ENCODE measurements at regions not wholly inside any gene's neighbourhood (a gene's known extent, or its start where the extent isn't known, plus 50 kb on each side); places are given as distances from the start of the nearest gene placed in this dataset.

DNA sequence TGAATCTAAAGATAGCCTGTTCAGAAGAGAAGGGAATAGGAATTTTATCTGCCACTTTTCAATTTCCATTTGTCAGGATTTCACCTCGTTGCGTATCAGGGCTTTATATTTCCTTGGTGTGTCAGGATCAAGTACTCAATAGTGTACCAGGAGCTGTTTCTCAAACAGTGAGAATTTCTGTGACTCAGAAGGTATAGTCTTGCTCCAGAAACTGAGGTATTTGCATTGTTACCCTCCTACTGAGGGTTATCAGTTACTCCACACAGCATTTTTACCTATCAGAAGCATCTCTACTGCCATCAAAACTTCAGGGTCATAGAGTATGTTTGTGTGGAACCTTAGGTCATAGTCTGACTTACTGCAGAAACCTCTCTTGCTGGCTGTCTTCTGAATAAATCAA, 271.7 kb upstream of the EDNRB start:
- no peaks in the 10 kb centered on the region for H3K9me3 Mint-ChIP-seq
- no peak overlapping the region for H2AFZ ChIP-seq
- no peak overlapping the region for H3K4me3 ChIP-seq
- no peak overlapping the region for H3K4me2 ChIP-seq
- peaks cover 5% of the 10 kb centered on the region; the same call in 1 of the 2 replicates for H3K9me2 ChIP-seq (ENCODE audit: insufficient read depth)
- TF ChIP-seq ZNF114 (CRISPR knock-in tag; IDR thresholded peaks at IDR 0.05) (no peak), EZH2 (IDR thresholded peaks at IDR 0.05; ENCODE audit: low read depth, unreplicated experiment) (no peak), EZH2phosphoT487 (IDR thresholded peaks at IDR 0.05; ENCODE audit: unreplicated experiment) (no peak), CREB1 (CRISPR knock-in tag; IDR thresholded peaks at IDR 0.05; ENCODE audit: low read depth) (no peak)
- TF ChIP-seq, protein P1, sequence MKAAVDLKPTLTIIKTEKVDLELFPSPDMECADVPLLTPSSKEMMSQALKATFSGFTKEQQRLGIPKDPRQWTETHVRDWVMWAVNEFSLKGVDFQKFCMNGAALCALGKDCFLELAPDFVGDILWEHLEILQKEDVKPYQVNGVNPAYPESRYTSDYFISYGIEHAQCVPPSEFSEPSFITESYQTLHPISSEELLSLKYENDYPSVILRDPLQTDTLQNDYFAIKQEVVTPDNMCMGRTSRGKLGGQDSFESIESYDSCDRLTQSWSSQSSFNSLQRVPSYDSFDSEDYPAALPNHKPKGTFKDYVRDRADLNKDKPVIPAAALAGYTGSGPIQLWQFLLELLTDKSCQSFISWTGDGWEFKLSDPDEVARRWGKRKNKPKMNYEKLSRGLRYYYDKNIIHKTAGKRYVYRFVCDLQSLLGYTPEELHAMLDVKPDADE (IDR thresholded peaks at IDR 0.05), result no peak
- TF ChIP-seq, protein P2, sequence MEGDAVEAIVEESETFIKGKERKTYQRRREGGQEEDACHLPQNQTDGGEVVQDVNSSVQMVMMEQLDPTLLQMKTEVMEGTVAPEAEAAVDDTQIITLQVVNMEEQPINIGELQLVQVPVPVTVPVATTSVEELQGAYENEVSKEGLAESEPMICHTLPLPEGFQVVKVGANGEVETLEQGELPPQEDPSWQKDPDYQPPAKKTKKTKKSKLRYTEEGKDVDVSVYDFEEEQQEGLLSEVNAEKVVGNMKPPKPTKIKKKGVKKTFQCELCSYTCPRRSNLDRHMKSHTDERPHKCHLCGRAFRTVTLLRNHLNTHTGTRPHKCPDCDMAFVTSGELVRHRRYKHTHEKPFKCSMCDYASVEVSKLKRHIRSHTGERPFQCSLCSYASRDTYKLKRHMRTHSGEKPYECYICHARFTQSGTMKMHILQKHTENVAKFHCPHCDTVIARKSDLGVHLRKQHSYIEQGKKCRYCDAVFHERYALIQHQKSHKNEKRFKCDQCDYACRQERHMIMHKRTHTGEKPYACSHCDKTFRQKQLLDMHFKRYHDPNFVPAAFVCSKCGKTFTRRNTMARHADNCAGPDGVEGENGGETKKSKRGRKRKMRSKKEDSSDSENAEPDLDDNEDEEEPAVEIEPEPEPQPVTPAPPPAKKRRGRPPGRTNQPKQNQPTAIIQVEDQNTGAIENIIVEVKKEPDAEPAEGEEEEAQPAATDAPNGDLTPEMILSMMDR (conservative IDR thresholded peaks at IDR 0.05; ENCODE audit: low read depth in 2 of 2), result no peak
- ATAC-seq (no peak), DNase-seq (ENCODE audit: low spot score) (no peak)
- H3K4me3 Mint-ChIP-seq, result no peak overlapping the region
- H3K4me1 Mint-ChIP-seq, result peaks cover 18% of the 10 kb centered on the region
- H3K27me3 Mint-ChIP-seq (ENCODE audit: insufficient read depth, low read depth, poor library complexity), result no peaks in the 10 kb centered on the region
- H3K27ac ChIP-seq (ENCODE audit: low read depth), result no peak overlapping the region
- no peak overlapping the region for H3K27ac Mint-ChIP-seq
- no peaks in the 10 kb centered on the region for H3K36me3 ChIP-seq (ENCODE audit: insufficient read depth)
- H4K20me1 ChIP-seq (replicated peaks; ENCODE audit: insufficient read depth), result no peaks in the 10 kb centered on the region
- no peaks in the 10 kb centered on the region for H3F3A ChIP-seq (replicated peaks; ENCODE audit: low read depth)
- H3K79me2 ChIP-seq (replicated peaks; ENCODE audit: insufficient read depth), result no peaks in the 10 kb centered on the region
- H3K27me3 ChIP-seq (ENCODE audit: insufficient read depth), result no peaks in the 10 kb centered on the region
- H3K36me3 Mint-ChIP-seq (ENCODE audit: low read depth), result no peaks in the 10 kb centered on the region
- H3K4me1 ChIP-seq (ENCODE audit: insufficient read depth), result peaks cover 6% of the 10 kb centered on the region; the same call in 1 of the 2 replicates

DNA sequence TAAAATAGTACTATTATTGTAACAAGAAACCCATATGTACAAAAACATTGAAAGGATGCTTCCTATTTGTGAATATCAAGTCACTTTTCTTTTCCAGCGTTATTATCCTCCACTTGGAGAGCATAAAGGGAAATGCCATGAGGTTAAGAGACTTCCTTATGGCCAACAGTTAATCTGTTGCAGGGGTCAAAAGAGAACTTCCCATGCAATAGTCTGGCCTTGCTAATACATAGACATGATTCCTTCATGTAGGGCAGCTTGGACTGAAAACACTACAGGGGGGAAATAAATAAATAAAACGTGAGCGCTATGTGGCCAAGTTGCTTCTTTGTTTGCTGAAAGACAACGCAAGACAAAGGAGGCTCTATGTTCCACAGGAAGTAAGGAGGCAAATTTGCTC, 269.1 kb upstream of the EDNRB start:
- no peaks in the 10 kb centered on the region for H4K20me1 ChIP-seq (replicated peaks; ENCODE audit: insufficient read depth)
- H3K4me1 Mint-ChIP-seq, result peaks cover 12% of the 10 kb centered on the region; the same call in 2 of the 3 replicates
- no peaks in the 10 kb centered on the region for H3K4me1 ChIP-seq (ENCODE audit: insufficient read depth)
- no peak for DNase-seq (ENCODE audit: low spot score)
- no peaks in the 10 kb centered on the region for H3K79me2 ChIP-seq (replicated peaks; ENCODE audit: insufficient read depth)
- H3K4me3 Mint-ChIP-seq, result no peak overlapping the region
- no peaks in the 10 kb centered on the region for H3K27me3 ChIP-seq (ENCODE audit: insufficient read depth)
- H3F3A ChIP-seq (replicated peaks; ENCODE audit: low read depth), result no peaks in the 10 kb centered on the region
- H3K36me3 ChIP-seq (ENCODE audit: insufficient read depth), result no peaks in the 10 kb centered on the region
- H2AFZ ChIP-seq, result no peak overlapping the region
- H3K27ac Mint-ChIP-seq, result no peak overlapping the region
- no peaks in the 10 kb centered on the region for H3K27me3 Mint-ChIP-seq (ENCODE audit: insufficient read depth, low read depth, poor library complexity)
- ATAC-seq, result no peak
- no peak overlapping the region for H3K4me3 ChIP-seq
- no peak overlapping the region for H3K27ac ChIP-seq (ENCODE audit: low read depth)
- H3K4me2 ChIP-seq, result no peak overlapping the region
- peaks cover 5% of the 10 kb centered on the region; the same call in 1 of the 2 replicates for H3K9me2 ChIP-seq (ENCODE audit: insufficient read depth)
- no peaks in the 10 kb centered on the region; the same call in 2 of the 3 replicates for H3K9me3 Mint-ChIP-seq
- H3K36me3 Mint-ChIP-seq (ENCODE audit: low read depth), result no peaks in the 10 kb centered on the region
- TF ChIP-seq ZNF331 (CRISPR knock-in tag; IDR thresholded peaks at IDR 0.05; ENCODE audit: low read depth), result no peak
- TF ChIP-seq STAT1 (IDR thresholded peaks at IDR 0.05; ENCODE audit: unreplicated experiment), result no peak
- no peak for TF ChIP-seq NANOG (IDR thresholded peaks at IDR 0.05; ENCODE audit: borderline replicate concordance)
- TF ChIP-seq, protein P1 (IDR thresholded peaks at IDR 0.05), result no peak
- TF ChIP-seq CREB1 (CRISPR knock-in tag; IDR thresholded peaks at IDR 0.05; ENCODE audit: low read depth), result no peak
- no peak for TF ChIP-seq EZH2 (IDR thresholded peaks at IDR 0.05; ENCODE audit: low read depth, unreplicated experiment)
- TF ChIP-seq ZNF114 (CRISPR knock-in tag; IDR thresholded peaks at IDR 0.05), result no peak
- TF ChIP-seq POLR2AphosphoS5 (IDR thresholded peaks at IDR 0.05; ENCODE audit: low read depth), result no peak
- no peak for TF ChIP-seq JUNB (IDR thresholded peaks at IDR 0.05; ENCODE audit: unreplicated experiment)
- no peak for TF ChIP-seq EZH2phosphoT487 (IDR thresholded peaks at IDR 0.05; ENCODE audit: unreplicated experiment)
- TF ChIP-seq, protein P3, sequence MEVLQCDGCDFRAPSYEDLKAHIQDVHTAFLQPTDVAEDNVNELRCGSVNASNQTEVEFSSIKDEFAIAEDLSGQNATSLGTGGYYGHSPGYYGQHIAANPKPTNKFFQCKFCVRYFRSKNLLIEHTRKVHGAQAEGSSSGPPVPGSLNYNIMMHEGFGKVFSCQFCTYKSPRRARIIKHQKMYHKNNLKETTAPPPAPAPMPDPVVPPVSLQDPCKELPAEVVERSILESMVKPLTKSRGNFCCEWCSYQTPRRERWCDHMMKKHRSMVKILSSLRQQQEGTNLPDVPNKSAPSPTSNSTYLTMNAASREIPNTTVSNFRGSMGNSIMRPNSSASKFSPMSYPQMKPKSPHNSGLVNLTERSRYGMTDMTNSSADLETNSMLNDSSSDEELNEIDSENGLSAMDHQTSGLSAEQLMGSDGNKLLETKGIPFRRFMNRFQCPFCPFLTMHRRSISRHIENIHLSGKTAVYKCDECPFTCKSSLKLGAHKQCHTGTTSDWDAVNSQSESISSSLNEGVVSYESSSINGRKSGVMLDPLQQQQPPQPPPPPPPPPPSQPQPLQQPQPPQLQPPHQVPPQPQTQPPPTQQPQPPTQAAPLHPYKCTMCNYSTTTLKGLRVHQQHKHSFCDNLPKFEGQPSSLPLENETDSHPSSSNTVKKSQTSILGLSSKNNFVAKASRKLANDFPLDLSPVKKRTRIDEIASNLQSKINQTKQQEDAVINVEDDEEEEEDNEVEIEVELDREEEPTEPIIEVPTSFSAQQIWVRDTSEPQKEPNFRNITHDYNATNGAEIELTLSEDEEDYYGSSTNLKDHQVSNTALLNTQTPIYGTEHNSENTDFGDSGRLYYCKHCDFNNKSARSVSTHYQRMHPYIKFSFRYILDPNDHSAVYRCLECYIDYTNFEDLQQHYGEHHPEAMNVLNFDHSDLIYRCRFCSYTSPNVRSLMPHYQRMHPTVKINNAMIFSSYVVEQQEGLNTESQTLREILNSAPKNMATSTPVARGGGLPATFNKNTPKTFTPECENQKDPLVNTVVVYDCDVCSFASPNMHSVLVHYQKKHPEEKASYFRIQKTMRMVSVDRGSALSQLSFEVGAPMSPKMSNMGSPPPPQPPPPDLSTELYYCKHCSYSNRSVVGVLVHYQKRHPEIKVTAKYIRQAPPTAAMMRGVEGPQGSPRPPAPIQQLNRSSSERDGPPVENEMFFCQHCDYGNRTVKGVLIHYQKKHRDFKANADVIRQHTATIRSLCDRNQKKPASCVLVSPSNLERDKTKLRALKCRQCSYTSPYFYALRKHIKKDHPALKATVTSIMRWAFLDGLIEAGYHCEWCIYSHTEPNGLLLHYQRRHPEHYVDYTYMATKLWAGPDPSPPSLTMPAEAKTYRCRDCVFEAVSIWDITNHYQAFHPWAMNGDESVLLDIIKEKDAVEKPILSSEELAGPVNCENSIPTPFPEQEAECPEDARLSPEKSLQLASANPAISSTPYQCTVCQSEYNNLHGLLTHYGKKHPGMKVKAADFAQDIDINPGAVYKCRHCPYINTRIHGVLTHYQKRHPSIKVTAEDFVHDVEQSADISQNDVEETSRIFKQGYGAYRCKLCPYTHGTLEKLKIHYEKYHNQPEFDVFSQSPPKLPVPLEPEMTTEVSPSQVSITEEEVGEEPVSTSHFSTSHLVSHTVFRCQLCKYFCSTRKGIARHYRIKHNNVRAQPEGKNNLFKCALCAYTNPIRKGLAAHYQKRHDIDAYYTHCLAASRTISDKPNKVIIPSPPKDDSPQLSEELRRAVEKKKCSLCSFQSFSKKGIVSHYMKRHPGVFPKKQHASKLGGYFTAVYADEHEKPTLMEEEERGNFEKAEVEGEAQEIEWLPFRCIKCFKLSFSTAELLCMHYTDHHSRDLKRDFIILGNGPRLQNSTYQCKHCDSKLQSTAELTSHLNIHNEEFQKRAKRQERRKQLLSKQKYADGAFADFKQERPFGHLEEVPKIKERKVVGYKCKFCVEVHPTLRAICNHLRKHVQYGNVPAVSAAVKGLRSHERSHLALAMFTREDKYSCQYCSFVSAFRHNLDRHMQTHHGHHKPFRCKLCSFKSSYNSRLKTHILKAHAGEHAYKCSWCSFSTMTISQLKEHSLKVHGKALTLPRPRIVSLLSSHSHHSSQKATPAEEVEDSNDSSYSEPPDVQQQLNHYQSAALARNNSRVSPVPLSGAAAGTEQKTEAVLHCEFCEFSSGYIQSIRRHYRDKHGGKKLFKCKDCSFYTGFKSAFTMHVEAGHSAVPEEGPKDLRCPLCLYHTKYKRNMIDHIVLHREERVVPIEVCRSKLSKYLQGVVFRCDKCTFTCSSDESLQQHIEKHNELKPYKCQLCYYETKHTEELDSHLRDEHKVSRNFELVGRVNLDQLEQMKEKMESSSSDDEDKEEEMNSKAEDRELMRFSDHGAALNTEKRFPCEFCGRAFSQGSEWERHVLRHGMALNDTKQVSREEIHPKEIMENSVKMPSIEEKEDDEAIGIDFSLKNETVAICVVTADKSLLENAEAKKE (CRISPR knock-in tag; IDR thresholded peaks at IDR 0.05), result no peak

All from GM23338 (cell line).